Sigmoid colon (tissue), 6 donors: ENCODE measurements at regions not wholly inside any gene's neighbourhood (a gene's known extent, or its start where the extent isn't known, plus 50 kb on each side); places are given as distances from the start of the nearest gene placed in this dataset.

Experiments used
- DNase-seq: peaks from one replicate; pipeline ENCODE4 v3.0.0-alpha.2; 2019
- H3K27ac ChIP-seq, 4 donors: fragments of 200-600 bp; sonication (generic); one replicate each; pipeline ENCODE4 v1.5.1; 2016 to 2019; ENCODE audit warnings: mild to moderate bottlenecking in 1 of 4
- H3K27me3 ChIP-seq, 3 donors: fragments of 200-600 bp; sonication (generic); one replicate each; pipeline ENCODE4 v1.5.1; 2019; ENCODE audit warnings: mild to moderate bottlenecking in 1 of 3
- H3K36me3 ChIP-seq, 4 donors: fragments of 200-600 bp; sonication (generic); one replicate each; pipeline ENCODE4 v1.5.1; 2016 to 2019
- H3K4me1 ChIP-seq, 4 donors: fragments of 200-600 bp; sonication (generic); one replicate each; pipeline ENCODE4 v1.5.1; 2017 to 2019
- H3K4me3 ChIP-seq, 4 donors: fragments of 200-600 bp; sonication (generic); one replicate each; pipeline ENCODE4 v1.5.1; 2017 to 2019; ENCODE audit warnings: mild to moderate bottlenecking in 2 of 4, moderate library complexity in 1 of 4
- H3K9me3 ChIP-seq, 4 donors: fragments of 200-600 bp in 3 of 4; sonication (generic) in 3 of 4; one replicate each; pipeline versions ENCODE4 v1.5.1 to v1.6.1; 2013 to 2019
- CTCF ChIP-seq, 4 experiments: fragments of 450-650 bp in 3 of 4; fragments of 200-600 bp in 1 of 4; IDR thresholded peaks; one replicate each; pipeline ENCODE4 v1.5.1; 2016 to 2019; ENCODE audit warnings: antibody characterized with exemption in 4 of 4, mild to moderate bottlenecking in 3 of 4, moderate library complexity in 2 of 4
- EP300 ChIP-seq, 4 donors: sonication (generic); formaldehyde crosslinking; IDR thresholded peaks; one replicate each; pipeline ENCODE4 v1.6.1; 2017; ENCODE audit warnings: antibody characterized with exemption in 4 of 4
- POLR2A ChIP-seq, 2 donors: fragments of 450-650 bp; IDR thresholded peaks; one replicate each; pipeline ENCODE4 v1.6.1; 2016; ENCODE audit warnings: antibody characterized with exemption in 2 of 2, mild to moderate bottlenecking in 2 of 2, moderate library complexity in 2 of 2
- POLR2AphosphoS5 ChIP-seq, 4 donors: sonication (generic); formaldehyde crosslinking; IDR thresholded peaks; one replicate each; pipeline ENCODE4 v1.6.1; 2017; ENCODE audit warnings: antibody characterized with exemption in 4 of 4
- WGBS, 2 donors: extraction: QIAGEN DNeasy Blood & Tissue Kit; methylation state at CpG; one replicate each; pipeline ENCODE4 v1.1.7; 2013; 5-methylcytosine and 5-hydroxymethylcytosine counted together
- intact Hi-C: fragments of 100-400 bp; cut with DNase I; formaldehyde crosslinking; loops from one replicate; pipeline ENCODE4 v1.15.1; 2023
- donor health status: healthy with polysubstance abuse.
- donor health status: healthy.

DNA sequence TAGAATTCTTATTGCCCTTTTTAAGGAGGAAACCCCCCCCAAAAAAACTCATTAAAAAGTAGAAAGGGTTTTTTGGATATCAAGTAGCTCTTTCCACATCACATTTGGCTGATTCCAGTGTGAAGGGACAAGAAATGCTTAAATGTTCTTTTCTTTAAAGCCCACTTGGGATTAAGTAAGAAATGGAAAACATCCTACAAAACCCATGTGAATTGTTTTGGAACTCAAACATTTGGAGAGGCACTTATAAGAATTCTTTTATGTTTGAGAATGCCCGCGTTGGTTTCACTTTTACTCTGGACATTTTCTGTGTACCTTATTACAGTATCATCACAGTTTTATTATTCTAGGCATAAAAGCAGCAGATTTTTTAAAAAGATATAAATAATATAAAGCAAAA, 301.1 kb upstream of the ACTBL2 start:
- Histone ChIP-seq H3K36me3 (no peaks in the 10 kb centered on the region), H3K27me3 (no peaks in the 10 kb centered on the region), H3K9me3 (no peaks in the 10 kb centered on the region), H3K27ac (no peak overlapping the region), H3K4me3 (peak overlapping the region in 3 of 4 donors; percentile 10 to 15 (median 14)), H3K4me1 (peaks cover 0 to 8% (median 3%) of the 10 kb centered on the region in 4 donors)
- TF ChIP-seq POLR2AphosphoS5 (IDR thresholded peaks at IDR 0.05) (no peak), CTCF (IDR thresholded peaks at IDR 0.05) (no peak), POLR2A (IDR thresholded peaks at IDR 0.05) (no peak), EP300 (IDR thresholded peaks at IDR 0.05) (no peak)
- DNase-seq: no peak
- WGBS, 2 donors: 20 to 45% methylated on average over 2 of the region's 2 CpGs
- intact Hi-C loops: no loop called here

DNA sequence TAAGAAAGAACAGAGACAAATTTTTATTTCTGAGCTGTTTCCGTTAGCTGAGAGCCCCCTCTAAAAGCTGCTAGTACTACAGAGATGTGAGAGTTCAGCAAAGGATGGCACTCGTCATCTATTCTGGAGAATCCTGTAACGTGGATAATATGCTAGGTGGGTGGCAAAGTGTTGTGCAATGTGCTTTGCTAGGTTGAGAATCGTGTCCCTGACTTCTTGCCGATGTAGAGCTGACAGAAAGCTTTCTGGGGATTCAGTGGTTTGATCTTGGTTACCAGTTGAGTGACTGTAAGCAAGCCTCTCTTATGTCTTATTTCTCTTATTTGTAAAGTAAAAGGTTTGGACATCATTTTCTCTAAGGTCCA, 298.3 kb upstream of the ACTBL2 start:
- Histone ChIP-seq H3K27ac (no peak overlapping the region), H3K4me3 (no peak overlapping the region), H3K36me3 (no peaks in the 10 kb centered on the region), H3K4me1 (peaks cover 0 to 8% (median 6%) of the 10 kb centered on the region in 4 donors), H3K9me3 (no peaks in the 10 kb centered on the region), H3K27me3 (no peaks in the 10 kb centered on the region)
- no peak for DNase-seq
- TF ChIP-seq EP300 (IDR thresholded peaks at IDR 0.05) (no peak), POLR2AphosphoS5 (IDR thresholded peaks at IDR 0.05) (no peak), POLR2A (IDR thresholded peaks at IDR 0.05) (no peak), CTCF (IDR thresholded peaks at IDR 0.05) (no peak)
- 90 to 91% methylated on average over 5 of the region's 5 CpGs for WGBS, 2 donors
- intact Hi-C loops: no loop called here

- Histone ChIP-seq H3K4me3 (no peak overlapping the region), H3K27ac (peak overlapping the region in 2 of 4 donors; percentile 9 to 23), H3K36me3 (no peaks in the 10 kb centered on the region), H3K27me3 (no peaks in the 10 kb centered on the region), H3K9me3 (no peaks in the 10 kb centered on the region), H3K4me1 (peaks cover 0 to 8% (median 6%) of the 10 kb centered on the region in 4 donors)
- TF ChIP-seq POLR2AphosphoS5 (IDR thresholded peaks at IDR 0.05) (no peak), EP300 (IDR thresholded peaks at IDR 0.05) (no peak), CTCF (IDR thresholded peaks at IDR 0.05) (no peak), POLR2A (IDR thresholded peaks at IDR 0.05) (no peak)
- no peak for DNase-seq
- WGBS, 2 donors: 62 to 79% methylated on average over 12 of the region's 12 CpGs
- intact Hi-C loops: no loop called here
Observed at GRCh38 chr5:57780306-57780960, 297.8 kb upstream of the ACTBL2 start.

DNA sequence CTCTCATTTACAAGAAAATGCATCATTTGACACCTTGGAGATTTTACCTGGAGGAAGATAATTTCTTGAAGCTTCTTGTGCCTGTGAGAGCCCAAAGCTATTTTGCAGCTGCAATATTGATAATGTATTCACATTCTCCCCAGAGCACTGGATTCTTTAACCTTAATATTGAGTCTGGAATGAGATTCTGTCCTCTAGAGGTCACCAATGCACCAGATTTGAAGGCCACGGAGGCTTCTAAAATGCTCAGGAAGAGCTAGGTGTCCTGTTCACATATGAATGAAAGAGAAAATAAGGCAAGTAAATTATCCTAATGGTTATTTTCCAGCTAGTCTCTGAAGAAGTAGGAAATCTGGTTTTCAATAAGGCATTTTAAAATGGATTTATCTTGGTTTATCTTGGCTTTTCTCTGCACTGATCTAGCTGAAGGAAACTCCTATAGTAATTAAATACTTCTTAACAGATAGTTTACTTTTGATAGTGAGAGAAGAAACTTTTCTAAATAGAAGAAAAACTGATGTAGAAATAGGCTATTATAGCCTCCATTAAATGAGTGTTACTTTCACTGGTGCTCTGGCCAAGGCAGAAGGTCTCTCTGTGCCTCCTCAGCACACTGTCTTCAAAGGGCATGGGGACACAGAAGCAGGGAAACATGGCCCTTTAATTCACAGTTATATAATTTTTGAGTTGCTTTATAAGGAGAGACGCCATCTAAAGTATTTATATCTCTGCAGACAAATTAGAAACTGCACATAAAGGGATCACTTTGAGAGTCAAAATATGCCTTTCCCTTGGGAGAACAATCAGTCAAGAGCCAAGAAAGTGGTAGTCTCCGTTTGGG, 297.0 kb upstream of the ACTBL2 start:
- TF ChIP-seq POLR2AphosphoS5 (IDR thresholded peaks at IDR 0.05) (no peak), CTCF (IDR thresholded peaks at IDR 0.05) (peak; percentile 22 to 55 (median 42))
- DNase-seq: no peak
- peak overlapping the region in 2 of 4 donors; percentile 9 to 23 for H3K27ac ChIP-seq
- H3K9me3 ChIP-seq: no peaks in the 10 kb centered on the region
- H3K4me1 ChIP-seq: peaks cover 0 to 8% (median 6%) of the 10 kb centered on the region in 4 donors
- no peaks in the 10 kb centered on the region for H3K27me3 ChIP-seq
- no peaks in the 10 kb centered on the region for H3K36me3 ChIP-seq
- intact Hi-C loops: loop anchor here (1.0 to 2.0 kb wide), 2 partner anchors 481 to 681 kb away; partner anchors contain the start of gene PLK2
- WGBS, 2 donors: 41 to 48% methylated on average over 3 of the region's 3 CpGs
- no peak overlapping the region for H3K4me3 ChIP-seq
